Osteocyte (in vitro differentiated cells): ENCODE measurements at regions not wholly inside any gene's neighbourhood (a gene's known extent, or its start where the extent isn't known, plus 50 kb on each side); places are given as distances from the start of the nearest gene placed in this dataset.

Experiments
- DNase-seq: peaks from one replicate; pipeline ENCODE4 v3.0.0; 2021; ENCODE audit warnings: mixed read lengths; ENCODE audit not compliant: unreplicated experiment; ENCODE audit errors: extremely low spot score
- H3K27ac Mint-ChIP-seq: one replicate; pipeline ENCODE4 v1.8.0; 2021; ENCODE audit warnings: mild to moderate bottlenecking, mixed read lengths; ENCODE audit not compliant: unreplicated experiment
- H3K27me3 Mint-ChIP-seq: one replicate; pipeline ENCODE4 v1.8.0; 2021; ENCODE audit warnings: mixed read lengths; ENCODE audit not compliant: unreplicated experiment
- H3K36me3 Mint-ChIP-seq: one replicate; pipeline ENCODE4 v1.8.0; 2021; ENCODE audit warnings: mixed read lengths; ENCODE audit not compliant: unreplicated experiment
- H3K4me1 Mint-ChIP-seq: one replicate; pipeline ENCODE4 v1.8.0; 2021; ENCODE audit warnings: mixed read lengths; ENCODE audit not compliant: unreplicated experiment
- H3K4me3 Mint-ChIP-seq: one replicate; pipeline ENCODE4 v1.8.0; 2021; ENCODE audit warnings: mild to moderate bottlenecking, moderate library complexity, mixed read lengths; ENCODE audit not compliant: unreplicated experiment
- H3K9me3 Mint-ChIP-seq: one replicate; pipeline ENCODE4 v1.8.0; 2021; ENCODE audit warnings: mixed read lengths; ENCODE audit not compliant: unreplicated experiment
- TF ChIP-seq, protein P1 (sequence below): fragments of 200-600 bp; sonication (generic); IDR thresholded peaks from 2 replicates; pipeline ENCODE4 v1.5.0; 2021; ENCODE audit warnings: antibody characterized with exemption, mild to moderate bottlenecking, moderate library complexity

DNA sequence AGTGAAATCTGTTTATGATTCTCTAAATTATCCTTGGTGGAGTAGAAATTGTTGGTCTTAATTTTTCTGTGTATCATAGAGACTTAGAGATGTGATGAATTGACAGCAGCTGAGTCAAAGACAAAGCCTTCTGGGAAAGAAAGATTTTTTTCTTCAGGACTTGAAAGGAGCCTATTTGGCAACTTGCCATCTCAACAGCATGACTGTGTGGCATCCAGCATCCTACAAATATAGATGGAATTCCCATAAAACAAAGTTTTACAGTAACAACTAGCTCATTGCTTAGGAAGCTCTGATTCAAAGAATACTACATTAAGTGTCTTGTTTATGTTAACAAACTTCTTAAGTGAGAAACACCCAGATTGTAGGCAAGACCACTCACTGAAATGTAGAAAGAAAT, 79.2 kb upstream of the SETBP1 start:
- H3K27me3 Mint-ChIP-seq: no peaks in the 10 kb centered on the region
- peaks cover 9% of the 10 kb centered on the region for H3K9me3 Mint-ChIP-seq
- DNase-seq: no peak
- peaks cover 84% of the 10 kb centered on the region for H3K4me1 Mint-ChIP-seq
- H3K27ac Mint-ChIP-seq: peak overlapping the region; percentile 79
- H3K4me3 Mint-ChIP-seq: no peak overlapping the region
- H3K36me3 Mint-ChIP-seq: no peaks in the 10 kb centered on the region
- TF ChIP-seq, protein P1, sequence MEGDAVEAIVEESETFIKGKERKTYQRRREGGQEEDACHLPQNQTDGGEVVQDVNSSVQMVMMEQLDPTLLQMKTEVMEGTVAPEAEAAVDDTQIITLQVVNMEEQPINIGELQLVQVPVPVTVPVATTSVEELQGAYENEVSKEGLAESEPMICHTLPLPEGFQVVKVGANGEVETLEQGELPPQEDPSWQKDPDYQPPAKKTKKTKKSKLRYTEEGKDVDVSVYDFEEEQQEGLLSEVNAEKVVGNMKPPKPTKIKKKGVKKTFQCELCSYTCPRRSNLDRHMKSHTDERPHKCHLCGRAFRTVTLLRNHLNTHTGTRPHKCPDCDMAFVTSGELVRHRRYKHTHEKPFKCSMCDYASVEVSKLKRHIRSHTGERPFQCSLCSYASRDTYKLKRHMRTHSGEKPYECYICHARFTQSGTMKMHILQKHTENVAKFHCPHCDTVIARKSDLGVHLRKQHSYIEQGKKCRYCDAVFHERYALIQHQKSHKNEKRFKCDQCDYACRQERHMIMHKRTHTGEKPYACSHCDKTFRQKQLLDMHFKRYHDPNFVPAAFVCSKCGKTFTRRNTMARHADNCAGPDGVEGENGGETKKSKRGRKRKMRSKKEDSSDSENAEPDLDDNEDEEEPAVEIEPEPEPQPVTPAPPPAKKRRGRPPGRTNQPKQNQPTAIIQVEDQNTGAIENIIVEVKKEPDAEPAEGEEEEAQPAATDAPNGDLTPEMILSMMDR: no peak

DNA sequence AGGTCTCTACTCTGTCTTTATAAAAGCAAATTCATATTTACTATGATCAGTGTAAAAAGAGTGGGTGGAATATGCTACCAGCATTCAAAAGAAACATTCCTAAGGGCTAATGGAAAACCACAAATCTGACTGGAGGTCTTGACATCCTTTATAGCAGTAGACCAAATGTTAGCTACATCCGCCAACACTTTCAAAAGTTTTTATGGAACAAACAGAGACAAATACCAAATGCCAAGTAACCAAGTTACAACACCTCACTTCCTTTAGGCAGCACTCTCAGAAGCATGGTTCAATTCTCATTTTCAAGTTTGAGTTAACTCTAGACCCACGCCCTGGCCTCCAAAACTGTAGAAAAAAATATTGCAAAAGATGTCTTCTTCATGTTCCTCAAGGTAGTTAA, 78.3 kb upstream of the SETBP1 start:
- Mint-ChIP-seq H3K4me3 (no peak overlapping the region), H3K36me3 (no peaks in the 10 kb centered on the region), H3K9me3 (peaks cover 9% of the 10 kb centered on the region), H3K27me3 (no peaks in the 10 kb centered on the region), H3K4me1 (peaks cover 82% of the 10 kb centered on the region), H3K27ac (peak overlapping the region; percentile 79)
- no peak for DNase-seq
- TF ChIP-seq, protein P1: no peak

DNA sequence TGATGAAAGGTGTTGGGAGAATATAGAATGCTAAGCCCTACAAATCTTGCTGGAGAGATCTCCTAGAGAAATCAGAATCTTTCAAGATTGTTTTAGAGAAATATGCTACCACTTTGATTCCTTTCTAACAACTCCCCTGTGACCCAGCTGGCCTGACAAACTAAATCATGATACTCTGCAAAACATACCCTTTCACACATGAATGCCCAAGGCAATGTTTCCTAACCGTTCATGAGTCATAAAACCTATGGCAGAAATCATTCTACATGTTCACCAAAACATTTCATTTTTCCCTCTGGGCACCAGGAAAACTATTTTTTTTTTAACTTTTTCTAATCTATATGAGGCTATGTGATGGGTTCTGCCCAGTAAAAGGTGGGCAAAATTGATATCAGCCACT, 77.8 kb upstream of the SETBP1 start:
- DNase-seq: no peak
- Mint-ChIP-seq H3K36me3 (no peaks in the 10 kb centered on the region), H3K4me1 (peaks cover 77% of the 10 kb centered on the region), H3K27ac (peak overlapping the region; percentile 79), H3K9me3 (peaks cover 9% of the 10 kb centered on the region), H3K4me3 (no peak overlapping the region), H3K27me3 (no peaks in the 10 kb centered on the region)
- TF ChIP-seq, protein P1: no peak

GRCh38 chr18:44609181-44609941, 71.3 kb upstream of the SETBP1 start:
- H3K4me1 Mint-ChIP-seq: peaks cover 46% of the 10 kb centered on the region
- H3K27me3 Mint-ChIP-seq: no peaks in the 10 kb centered on the region
- TF ChIP-seq, protein P1: no peak
- H3K36me3 Mint-ChIP-seq: no peaks in the 10 kb centered on the region
- H3K27ac Mint-ChIP-seq: peak overlapping the region; percentile 63
- no peaks in the 10 kb centered on the region for H3K9me3 Mint-ChIP-seq
- no peak for DNase-seq
- no peak overlapping the region for H3K4me3 Mint-ChIP-seq

DNA sequence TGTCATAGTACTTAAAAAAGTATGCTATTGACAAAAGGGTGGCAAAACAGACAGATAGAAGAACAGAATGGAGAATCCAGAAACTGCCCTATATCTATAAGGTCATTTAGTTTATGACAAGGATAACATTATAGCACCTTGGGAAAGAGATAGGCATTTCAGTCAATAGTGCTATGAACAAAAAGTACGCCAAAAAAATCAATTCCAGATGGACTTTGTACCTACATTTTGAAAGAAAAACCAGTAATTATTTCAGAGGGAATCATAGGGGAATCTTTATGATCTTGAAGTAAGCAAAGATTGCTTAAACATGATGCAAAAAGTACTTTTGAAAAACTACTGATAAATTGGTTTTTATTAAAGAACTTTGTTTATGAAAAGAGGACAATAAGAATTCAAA, 59.9 kb upstream of the SETBP1 start:
- TF ChIP-seq, protein P1: no peak
- no peak overlapping the region for H3K4me3 Mint-ChIP-seq
- H3K4me1 Mint-ChIP-seq: no peaks in the 10 kb centered on the region
- no peak overlapping the region for H3K27ac Mint-ChIP-seq
- no peaks in the 10 kb centered on the region for H3K27me3 Mint-ChIP-seq
- H3K9me3 Mint-ChIP-seq: peaks cover 26% of the 10 kb centered on the region
- no peak for DNase-seq
- peaks cover 11% of the 10 kb centered on the region for H3K36me3 Mint-ChIP-seq
